ENCODE measurements at regions not wholly inside any gene's neighbourhood (a gene's known extent, or its start where the extent isn't known, plus 50 kb on each side); places are given as distances from the start of the nearest gene placed in this dataset.

GRCh38 chr1:78274814-78275213 is 216.0 kb upstream of the PTGFR start:
- no peaks in the 10 kb centered on the region for H3K9me3 ChIP-seq (ENCODE audit: control insufficient read depth in 4 of 4, insufficient read depth in 3 of 4, low read length in 3 of 4)
- no peaks in the 10 kb centered on the region for H3K4me1 ChIP-seq (ENCODE audit: control insufficient read depth in 5 of 5, insufficient read depth in 5 of 5, low read length in 5 of 5)
- H3K27me3 ChIP-seq (ENCODE audit: control insufficient read depth in 3 of 3, insufficient read depth in 3 of 3, low read length in 2 of 3), result no peaks in the 10 kb centered on the region
- no peak overlapping the region for H3K4me3 ChIP-seq
- ATAC-seq (ENCODE audit: insufficient read depth, low FRiP score) (no peak), DNase-seq (no peak)
- H3K9ac ChIP-seq (ENCODE audit: insufficient read depth in 1 of 2, low read length in 2 of 2), result no peak overlapping the region
- no peak overlapping the region for H3K27ac ChIP-seq (ENCODE audit: low read depth in 1 of 2, low read length in 1 of 2)
- 85% methylated on average over 3 of the region's 3 CpGs for WGBS, 2 donors
- TF ChIP-seq, protein P1, sequence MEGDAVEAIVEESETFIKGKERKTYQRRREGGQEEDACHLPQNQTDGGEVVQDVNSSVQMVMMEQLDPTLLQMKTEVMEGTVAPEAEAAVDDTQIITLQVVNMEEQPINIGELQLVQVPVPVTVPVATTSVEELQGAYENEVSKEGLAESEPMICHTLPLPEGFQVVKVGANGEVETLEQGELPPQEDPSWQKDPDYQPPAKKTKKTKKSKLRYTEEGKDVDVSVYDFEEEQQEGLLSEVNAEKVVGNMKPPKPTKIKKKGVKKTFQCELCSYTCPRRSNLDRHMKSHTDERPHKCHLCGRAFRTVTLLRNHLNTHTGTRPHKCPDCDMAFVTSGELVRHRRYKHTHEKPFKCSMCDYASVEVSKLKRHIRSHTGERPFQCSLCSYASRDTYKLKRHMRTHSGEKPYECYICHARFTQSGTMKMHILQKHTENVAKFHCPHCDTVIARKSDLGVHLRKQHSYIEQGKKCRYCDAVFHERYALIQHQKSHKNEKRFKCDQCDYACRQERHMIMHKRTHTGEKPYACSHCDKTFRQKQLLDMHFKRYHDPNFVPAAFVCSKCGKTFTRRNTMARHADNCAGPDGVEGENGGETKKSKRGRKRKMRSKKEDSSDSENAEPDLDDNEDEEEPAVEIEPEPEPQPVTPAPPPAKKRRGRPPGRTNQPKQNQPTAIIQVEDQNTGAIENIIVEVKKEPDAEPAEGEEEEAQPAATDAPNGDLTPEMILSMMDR (IDR thresholded peaks at IDR 0.05; ENCODE audit: control extremely low read depth, extremely low read depth), result no peak
- peaks cover 0 to 2% (median 0%) of the 10 kb centered on the region in 4 donors for H3K36me3 ChIP-seq (ENCODE audit: control insufficient read depth in 4 of 4, insufficient read depth in 4 of 4, low read length in 4 of 4)

DNA sequence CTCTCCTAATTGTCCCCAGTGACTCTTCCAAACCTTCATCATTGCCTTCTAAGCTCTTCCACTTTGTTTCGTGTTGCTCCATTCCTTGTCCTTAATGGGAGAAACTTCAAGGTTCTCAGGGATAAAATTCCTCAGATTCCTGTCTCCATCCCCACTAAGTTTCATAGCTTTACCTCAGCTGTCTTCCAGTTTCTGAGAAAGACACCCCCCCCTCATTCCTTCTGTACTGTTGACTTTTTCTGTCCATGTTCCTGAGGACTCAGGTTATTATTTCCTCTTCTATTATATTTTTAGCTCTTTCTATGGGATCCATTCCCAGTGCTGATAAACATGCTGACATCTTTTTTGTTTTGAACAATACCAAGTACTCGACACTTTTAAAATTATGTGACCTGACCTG is 215.3 kb upstream of the PTGFR start:
- TF ChIP-seq, protein P1 (IDR thresholded peaks at IDR 0.05; ENCODE audit: control extremely low read depth, extremely low read depth), result no peak
- no peak overlapping the region for H3K4me3 ChIP-seq
- no peaks in the 10 kb centered on the region for H3K9me3 ChIP-seq (ENCODE audit: control insufficient read depth in 4 of 4, insufficient read depth in 3 of 4, low read length in 3 of 4)
- DNase-seq, result no peak
- ATAC-seq (ENCODE audit: insufficient read depth, low FRiP score), result no peak
- peaks cover 0 to 2% (median 0%) of the 10 kb centered on the region in 4 donors for H3K36me3 ChIP-seq (ENCODE audit: control insufficient read depth in 4 of 4, insufficient read depth in 4 of 4, low read length in 4 of 4)
- no peaks in the 10 kb centered on the region for H3K27me3 ChIP-seq (ENCODE audit: control insufficient read depth in 3 of 3, insufficient read depth in 3 of 3, low read length in 2 of 3)
- H3K27ac ChIP-seq (ENCODE audit: low read depth in 1 of 2, low read length in 1 of 2), result no peak overlapping the region
- WGBS, 2 donors, result 58 to 70% methylated on average over 2 of the region's 2 CpGs
- H3K4me1 ChIP-seq (ENCODE audit: control insufficient read depth in 5 of 5, insufficient read depth in 5 of 5, low read length in 5 of 5), result no peaks in the 10 kb centered on the region
- H3K9ac ChIP-seq (ENCODE audit: insufficient read depth in 1 of 2, low read length in 2 of 2), result no peak overlapping the region

DNA sequence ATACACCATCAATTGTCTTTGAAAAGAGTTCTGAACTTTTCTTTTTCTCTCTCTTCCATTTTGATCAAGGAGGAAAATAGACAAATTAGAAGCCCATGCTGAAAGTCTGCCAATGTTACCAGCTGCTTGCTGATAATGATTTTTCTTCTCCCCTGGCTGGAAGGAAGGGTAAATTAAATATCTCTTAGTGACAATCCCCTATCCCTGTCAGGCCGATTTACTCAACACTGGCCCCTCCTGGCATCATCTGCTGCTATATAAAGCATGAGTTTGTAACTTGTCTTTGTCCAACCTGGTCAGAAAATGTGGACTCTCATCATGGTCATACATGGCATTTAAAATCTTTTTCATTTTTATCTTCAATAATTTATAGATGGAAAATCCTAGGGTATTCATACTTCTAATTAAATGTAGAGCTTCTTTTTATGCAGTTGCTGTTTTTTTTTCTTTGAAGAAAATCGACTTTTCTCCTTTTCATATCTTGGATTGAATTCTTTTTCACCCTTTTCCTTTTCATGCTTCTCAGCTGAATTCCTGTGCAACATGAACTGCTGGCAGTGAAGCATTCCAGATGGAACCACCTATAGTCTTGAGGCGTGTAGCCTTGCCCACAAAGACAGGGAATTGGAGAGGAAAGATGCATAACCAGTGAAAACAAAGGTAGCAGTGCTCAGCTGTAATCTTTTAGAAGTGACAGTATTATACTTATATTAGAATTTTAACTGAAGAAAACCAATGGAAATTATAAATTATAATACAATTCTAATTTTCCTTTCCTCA is 214.7 kb upstream of the PTGFR start:
- Histone ChIP-seq H3K4me3 (no peak overlapping the region), H3K4me1 (ENCODE audit: control insufficient read depth in 5 of 5, insufficient read depth in 5 of 5, low read length in 5 of 5) (no peaks in the 10 kb centered on the region), H3K27me3 (ENCODE audit: control insufficient read depth in 3 of 3, insufficient read depth in 3 of 3, low read length in 2 of 3) (no peaks in the 10 kb centered on the region), H3K36me3 (ENCODE audit: control insufficient read depth in 4 of 4, insufficient read depth in 4 of 4, low read length in 4 of 4) (peaks cover 0 to 2% (median 0%) of the 10 kb centered on the region in 4 donors), H3K27ac (ENCODE audit: low read depth in 1 of 2, low read length in 1 of 2) (no peak overlapping the region), H3K9me3 (ENCODE audit: control insufficient read depth in 4 of 4, insufficient read depth in 3 of 4, low read length in 3 of 4) (no peaks in the 10 kb centered on the region), H3K9ac (ENCODE audit: insufficient read depth in 1 of 2, low read length in 2 of 2) (no peak overlapping the region)
- TF ChIP-seq, protein P1 (IDR thresholded peaks at IDR 0.05; ENCODE audit: control extremely low read depth, extremely low read depth), result no peak
- ATAC-seq (ENCODE audit: insufficient read depth, low FRiP score) (no peak), DNase-seq (no peak)
- 46 to 62% methylated on average over 3 of the region's 3 CpGs for WGBS, 2 donors

DNA sequence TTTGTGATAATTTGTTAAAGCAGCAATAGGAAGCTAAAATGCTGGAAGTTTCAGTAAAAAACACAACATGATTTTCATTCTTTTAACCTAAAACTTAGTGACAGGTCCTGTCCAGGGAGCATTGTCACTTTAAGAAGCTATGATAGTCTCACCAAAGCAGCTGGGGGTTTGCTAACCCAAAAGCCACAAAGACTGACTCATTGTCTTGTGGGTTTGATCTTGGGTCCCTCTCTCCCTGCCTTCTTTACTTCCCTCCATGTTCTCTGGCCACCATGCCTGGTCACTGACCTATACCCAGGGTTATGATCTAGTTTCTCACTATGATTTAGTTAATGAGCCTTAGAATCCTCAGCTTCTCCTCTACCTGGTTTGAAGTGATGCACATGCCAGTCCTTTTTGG is 213.5 kb upstream of the PTGFR start:
- DNase-seq, result no peak
- H3K4me1 ChIP-seq (ENCODE audit: control insufficient read depth in 5 of 5, insufficient read depth in 5 of 5, low read length in 5 of 5), result no peaks in the 10 kb centered on the region
- TF ChIP-seq, protein P1 (IDR thresholded peaks at IDR 0.05; ENCODE audit: control extremely low read depth, extremely low read depth), result no peak
- ATAC-seq (ENCODE audit: insufficient read depth, low FRiP score), result no peak
- no peaks in the 10 kb centered on the region for H3K27me3 ChIP-seq (ENCODE audit: control insufficient read depth in 3 of 3, insufficient read depth in 3 of 3, low read length in 2 of 3)
- no peak overlapping the region for H3K9ac ChIP-seq (ENCODE audit: insufficient read depth in 1 of 2, low read length in 2 of 2)
- no peak overlapping the region for H3K27ac ChIP-seq (ENCODE audit: low read depth in 1 of 2, low read length in 1 of 2)
- H3K9me3 ChIP-seq (ENCODE audit: control insufficient read depth in 4 of 4, insufficient read depth in 3 of 4, low read length in 3 of 4), result no peaks in the 10 kb centered on the region
- H3K4me3 ChIP-seq, result no peak overlapping the region
- peaks cover 0 to 2% (median 0%) of the 10 kb centered on the region in 4 donors for H3K36me3 ChIP-seq (ENCODE audit: control insufficient read depth in 4 of 4, insufficient read depth in 4 of 4, low read length in 4 of 4)
